CD4-positive, alpha-beta T cell (primary cell): ENCODE measurements at regions not wholly inside any gene's neighbourhood (a gene's known extent, or its start where the extent isn't known, plus 50 kb on each side); places are given as distances from the start of the nearest gene placed in this dataset.

Experiments
- ATAC-seq: fragments of 200-7000 bp; cut with Tn5 transposase; one replicate; pipeline ENCODE4 v1.10.0; 2022; ENCODE audit warnings: mild to moderate bottlenecking; ENCODE audit not compliant: poor library complexity
- CTCF ChIA-PET: fragments of 350-600 bp; sonication (Branson Sonifier 250); formaldehyde crosslinking; loops from one replicate; lab custom pipeline; 2021; ENCODE audit warnings: antibody characterized with exemption, inconsistent platforms; lab: Charles Lee
- POLR2A ChIA-PET: fragments of 350-600 bp; sonication (Branson Sonifier 250); formaldehyde crosslinking; loops from one replicate; lab custom pipeline; 2021; ENCODE audit warnings: antibody characterized with exemption, inconsistent platforms; lab: Charles Lee
- DNase-seq, 14 experiments: peaks; one replicate each; pipeline ENCODE4 v3.0.0-alpha.2; 2013 to 2020; ENCODE audit warnings: mixed read lengths in 2 of 14
- H3K27ac ChIP-seq, 2 donors: one replicate each; pipeline versions ENCODE4 v1.5.1 to v1.7.0; 2013; ENCODE audit warnings: low read length in 2 of 2, low read depth in 1 of 2, mild to moderate bottlenecking in 1 of 2
- H3K27me3 ChIP-seq, 2 experiments: 1 replicate in 1 of 2; 2 replicates in 1 of 2; pipeline versions ENCODE4 v1.6.1 to v1.7.0; 2013; ENCODE audit warnings: low read length in 2 of 2, control low read depth in 1 of 2, mild to moderate bottlenecking in 1 of 2, moderate library complexity in 1 of 2; ENCODE audit not compliant: insufficient read depth in 2 of 2, control insufficient read depth in 1 of 2
- H3K36me3 ChIP-seq: one replicate; pipeline ENCODE4 v1.6.1; 2013; ENCODE audit warnings: low read length, control low read depth; ENCODE audit not compliant: insufficient read depth
- H3K4me1 ChIP-seq: one replicate; pipeline ENCODE4 v1.6.1; 2013; ENCODE audit warnings: low read length, control low read depth; ENCODE audit not compliant: insufficient read depth
- H3K4me3 ChIP-seq: one replicate; pipeline ENCODE4 v1.5.1; 2013; ENCODE audit warnings: mild to moderate bottlenecking, low read length, moderate library complexity
- H3K9me3 ChIP-seq, 2 experiments: 1 replicate in 1 of 2; 2 replicates in 1 of 2; pipeline versions ENCODE4 v1.6.1 to v1.7.0; 2013; ENCODE audit warnings: low read length in 2 of 2, mild to moderate bottlenecking in 2 of 2, control low read depth in 1 of 2, moderate library complexity in 1 of 2; ENCODE audit not compliant: control insufficient read depth in 1 of 2, insufficient read depth in 1 of 2
- H3K27ac Mint-ChIP-seq: one replicate; pipeline ENCODE4 v1.8.0; 2020; ENCODE audit warnings: mixed read lengths
- H3K27me3 Mint-ChIP-seq: one replicate; pipeline ENCODE4 v1.8.0; 2021; ENCODE audit warnings: mixed read lengths
- H3K36me3 Mint-ChIP-seq: one replicate; pipeline ENCODE4 v1.8.0; 2021; ENCODE audit warnings: low read depth, mixed read lengths
- H3K4me1 Mint-ChIP-seq: one replicate; pipeline ENCODE4 v1.8.0; 2021; ENCODE audit warnings: low read depth, mixed read lengths
- H3K4me3 Mint-ChIP-seq: one replicate; pipeline ENCODE4 v1.8.0; 2020; ENCODE audit warnings: mild to moderate bottlenecking, mixed read lengths
- H3K9me3 Mint-ChIP-seq: one replicate; pipeline ENCODE4 v1.8.0; 2020; ENCODE audit warnings: mixed read lengths
- intact Hi-C, 2 experiments: fragments of 100-400 bp; cut with DNase I in 1 of 2; cut with micrococcal nuclease in 1 of 2; formaldehyde crosslinking; loops; one replicate each; pipeline versions ENCODE4 v1.15.1 to v1.9.0; 2023 to 2025; cut with DNase I, micrococcal nuclease
- TF ChIP-seq, protein P1 (sequence below): fragments of 200-600 bp; IDR thresholded peaks from one replicate; pipeline ENCODE4 v1.8.0; 2022; ENCODE audit warnings: antibody characterized with exemption, mild to moderate bottlenecking

DNA sequence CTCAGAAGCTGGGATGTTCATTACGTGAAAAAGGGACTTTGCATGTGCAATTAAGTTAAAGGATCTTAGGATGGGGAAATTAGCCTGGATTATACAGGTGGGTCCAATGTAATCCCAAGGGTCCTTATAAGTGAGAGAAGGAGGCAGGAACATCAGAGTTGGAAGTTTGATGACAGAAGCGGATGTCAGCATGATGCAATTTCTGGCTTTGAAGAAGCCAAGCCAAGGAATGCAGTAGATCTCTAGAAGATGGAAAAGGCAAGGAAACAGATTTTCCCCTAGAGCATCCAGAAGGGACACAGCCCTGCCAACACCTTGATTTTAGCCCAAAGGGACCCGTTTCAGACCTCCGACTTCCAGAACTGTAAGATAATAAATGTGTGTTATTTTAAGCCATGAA, 136.4 kb downstream of the LNPK start:
- no peak for ATAC-seq
- Mint-ChIP-seq H3K27ac (no peak overlapping the region), H3K27me3 (peaks cover 36% of the 10 kb centered on the region), H3K4me1 (no peaks in the 10 kb centered on the region), H3K9me3 (peaks cover 3% of the 10 kb centered on the region), H3K4me3 (no peak overlapping the region), H3K36me3 (no peaks in the 10 kb centered on the region)
- TF ChIP-seq, protein P1, sequence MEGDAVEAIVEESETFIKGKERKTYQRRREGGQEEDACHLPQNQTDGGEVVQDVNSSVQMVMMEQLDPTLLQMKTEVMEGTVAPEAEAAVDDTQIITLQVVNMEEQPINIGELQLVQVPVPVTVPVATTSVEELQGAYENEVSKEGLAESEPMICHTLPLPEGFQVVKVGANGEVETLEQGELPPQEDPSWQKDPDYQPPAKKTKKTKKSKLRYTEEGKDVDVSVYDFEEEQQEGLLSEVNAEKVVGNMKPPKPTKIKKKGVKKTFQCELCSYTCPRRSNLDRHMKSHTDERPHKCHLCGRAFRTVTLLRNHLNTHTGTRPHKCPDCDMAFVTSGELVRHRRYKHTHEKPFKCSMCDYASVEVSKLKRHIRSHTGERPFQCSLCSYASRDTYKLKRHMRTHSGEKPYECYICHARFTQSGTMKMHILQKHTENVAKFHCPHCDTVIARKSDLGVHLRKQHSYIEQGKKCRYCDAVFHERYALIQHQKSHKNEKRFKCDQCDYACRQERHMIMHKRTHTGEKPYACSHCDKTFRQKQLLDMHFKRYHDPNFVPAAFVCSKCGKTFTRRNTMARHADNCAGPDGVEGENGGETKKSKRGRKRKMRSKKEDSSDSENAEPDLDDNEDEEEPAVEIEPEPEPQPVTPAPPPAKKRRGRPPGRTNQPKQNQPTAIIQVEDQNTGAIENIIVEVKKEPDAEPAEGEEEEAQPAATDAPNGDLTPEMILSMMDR: no peak
- H3K36me3 ChIP-seq: no peaks in the 10 kb centered on the region
- H3K4me1 ChIP-seq: no peaks in the 10 kb centered on the region
- H3K27ac ChIP-seq: no peak overlapping the region
- no peak overlapping the region for H3K4me3 ChIP-seq
- no peaks in the 10 kb centered on the region for H3K9me3 ChIP-seq
- no peak for DNase-seq
- intact Hi-C loops: no loop called here
- ChIA-PET POLR2A (no interaction called here), CTCF (no interaction called here)
- H3K27me3 ChIP-seq: peaks cover 3 to 10% of the 10 kb centered on the region in 2 experiments

DNA sequence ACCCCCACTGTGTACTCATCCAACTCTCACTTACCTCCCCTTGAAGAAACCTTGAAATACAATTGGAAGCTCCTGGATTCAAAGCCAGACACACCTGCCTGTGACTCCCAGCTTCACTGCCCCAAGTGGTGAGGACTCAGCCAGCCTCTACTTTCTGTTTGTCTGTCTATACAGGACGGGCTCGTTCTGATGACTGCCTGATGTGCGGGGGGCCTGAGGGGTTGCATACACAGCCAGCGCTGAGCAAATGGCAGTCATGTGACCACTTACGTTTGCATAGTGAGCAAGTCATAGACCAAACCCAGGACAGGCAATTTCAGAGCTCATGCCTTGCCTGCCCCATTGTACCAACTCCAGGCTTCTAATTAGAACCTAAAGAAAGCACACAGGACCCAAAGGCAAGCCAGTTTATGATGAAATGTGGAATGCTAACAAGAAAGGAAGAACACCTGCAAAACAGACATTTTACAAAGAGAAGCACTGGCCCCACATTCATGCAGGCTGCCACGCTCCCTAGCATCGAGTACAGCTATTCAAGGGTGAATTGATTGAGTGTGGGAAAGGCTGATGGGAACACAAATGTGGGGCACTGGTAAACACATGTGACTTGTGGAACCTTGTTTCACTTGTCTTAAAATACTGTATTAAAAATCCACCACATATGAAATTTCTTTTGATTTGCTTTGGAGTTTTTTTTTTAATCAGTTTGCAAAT, 137.8 kb downstream of the LNPK start:
- Histone ChIP-seq H3K4me3 (no peak overlapping the region), H3K4me1 (no peaks in the 10 kb centered on the region), H3K36me3 (no peaks in the 10 kb centered on the region), H3K27ac (no peak overlapping the region), H3K9me3 (no peaks in the 10 kb centered on the region), H3K27me3 (peaks cover 3 to 10% of the 10 kb centered on the region in 2 experiments)
- peaks cover 32% of the 10 kb centered on the region for H3K27me3 Mint-ChIP-seq
- intact Hi-C loops: no loop called here
- H3K4me3 Mint-ChIP-seq: no peak overlapping the region
- DNase-seq (no peak), ATAC-seq (no peak)
- TF ChIP-seq, protein P1: no peak
- H3K36me3 Mint-ChIP-seq: no peaks in the 10 kb centered on the region
- CTCF ChIA-PET: no interaction called here
- POLR2A ChIA-PET: no interaction called here
- peaks cover 5% of the 10 kb centered on the region for H3K9me3 Mint-ChIP-seq
- H3K27ac Mint-ChIP-seq: no peak overlapping the region
- H3K4me1 Mint-ChIP-seq: no peaks in the 10 kb centered on the region

DNA sequence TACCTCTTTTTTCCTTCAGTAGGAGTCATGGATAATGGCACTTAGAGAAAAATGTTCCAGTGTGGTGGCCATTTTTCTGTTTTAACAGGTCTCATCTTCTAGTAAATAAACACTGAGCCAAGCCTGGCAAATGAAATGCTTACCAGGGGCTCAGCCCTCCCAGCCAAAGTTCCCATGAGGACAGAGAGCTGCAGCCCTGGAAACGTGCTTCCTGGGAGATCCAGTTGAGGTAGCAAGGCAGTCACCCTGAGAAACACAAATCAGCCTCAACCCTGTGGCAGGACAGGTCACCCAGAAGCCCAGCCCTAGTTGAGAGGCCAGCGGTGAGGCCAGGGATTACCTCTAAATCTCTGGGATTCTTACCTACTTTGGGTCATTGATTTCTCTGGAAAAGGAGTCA, 140.1 kb downstream of the LNPK start:
- no peak overlapping the region for H3K27ac Mint-ChIP-seq
- Histone ChIP-seq H3K9me3 (no peaks in the 10 kb centered on the region), H3K27me3 (peaks cover 0 to 10% of the 10 kb centered on the region in 2 experiments), H3K36me3 (no peaks in the 10 kb centered on the region), H3K4me1 (no peaks in the 10 kb centered on the region), H3K4me3 (no peak overlapping the region), H3K27ac (no peak overlapping the region)
- H3K36me3 Mint-ChIP-seq: no peaks in the 10 kb centered on the region
- no peak for ATAC-seq
- H3K4me1 Mint-ChIP-seq: no peaks in the 10 kb centered on the region
- CTCF ChIA-PET: no interaction called here
- no peak for DNase-seq
- intact Hi-C loops: no loop called here
- peaks cover 32% of the 10 kb centered on the region for H3K27me3 Mint-ChIP-seq
- TF ChIP-seq, protein P1: no peak
- H3K9me3 Mint-ChIP-seq: peaks cover 5% of the 10 kb centered on the region
- no peak overlapping the region for H3K4me3 Mint-ChIP-seq
- POLR2A ChIA-PET: no interaction called here
